Activated naive CD4-positive, alpha-beta T cell treated with anti-CD3 and anti-CD28 coated beads, Interleukin-2, amount 50 U/mL, for 24 hours (primary cell): ENCODE measurements at regions not wholly inside any gene's neighbourhood (a gene's known extent, or its start where the extent isn't known, plus 50 kb on each side); places are given as distances from the start of the nearest gene placed in this dataset.

Experiments used
- H3K27ac Mint-ChIP-seq: one replicate; pipeline ENCODE4 v1.8.0; 2021; ENCODE audit warnings: mild to moderate bottlenecking, mixed read lengths
- H3K27me3 Mint-ChIP-seq: one replicate; pipeline ENCODE4 v1.8.0; 2021; ENCODE audit warnings: mixed read lengths
- H3K36me3 Mint-ChIP-seq: one replicate; pipeline ENCODE4 v1.8.0; 2021; ENCODE audit warnings: mixed read lengths
- H3K4me1 Mint-ChIP-seq: one replicate; pipeline ENCODE4 v1.8.0; 2021; ENCODE audit warnings: mixed read lengths
- H3K4me3 Mint-ChIP-seq: one replicate; pipeline ENCODE4 v1.8.0; 2021; ENCODE audit warnings: mild to moderate bottlenecking, mixed read lengths
- H3K9me3 Mint-ChIP-seq: one replicate; pipeline ENCODE4 v1.8.0; 2021; ENCODE audit warnings: mixed read lengths

GRCh38 chr13:74434782-74435181, 300.6 kb upstream of the KLF12 start:
- H3K27ac Mint-ChIP-seq, result no peak overlapping the region
- no peaks in the 10 kb centered on the region for H3K27me3 Mint-ChIP-seq
- H3K36me3 Mint-ChIP-seq, result peaks cover 2% of the 10 kb centered on the region
- H3K9me3 Mint-ChIP-seq, result peaks cover 7% of the 10 kb centered on the region
- no peaks in the 10 kb centered on the region for H3K4me1 Mint-ChIP-seq
- no peak overlapping the region for H3K4me3 Mint-ChIP-seq

- no peak overlapping the region for H3K4me3 Mint-ChIP-seq
- H3K4me1 Mint-ChIP-seq, result no peaks in the 10 kb centered on the region
- H3K36me3 Mint-ChIP-seq, result peaks cover 18% of the 10 kb centered on the region
- H3K27ac Mint-ChIP-seq, result no peak overlapping the region
- H3K9me3 Mint-ChIP-seq, result no peaks in the 10 kb centered on the region
- H3K27me3 Mint-ChIP-seq, result no peaks in the 10 kb centered on the region
These were observed 290.3 kb upstream of the KLF12 start for GRCh38 chr13:74424455-74424854.

GRCh38 chr13:74423434-74423833, 289.2 kb upstream of the KLF12 start:
- no peak overlapping the region for H3K27ac Mint-ChIP-seq
- H3K4me1 Mint-ChIP-seq, result no peaks in the 10 kb centered on the region
- no peak overlapping the region for H3K4me3 Mint-ChIP-seq
- no peaks in the 10 kb centered on the region for H3K9me3 Mint-ChIP-seq
- no peaks in the 10 kb centered on the region for H3K27me3 Mint-ChIP-seq
- H3K36me3 Mint-ChIP-seq, result peaks cover 18% of the 10 kb centered on the region

- Mint-ChIP-seq H3K27me3 (no peaks in the 10 kb centered on the region), H3K27ac (no peak overlapping the region), H3K9me3 (peaks cover 9% of the 10 kb centered on the region), H3K36me3 (peaks cover 19% of the 10 kb centered on the region), H3K4me3 (no peak overlapping the region), H3K4me1 (no peaks in the 10 kb centered on the region)
These were observed 280.3 kb upstream of the KLF12 start for GRCh38 chr13:74414458-74414857.

GRCh38 chr13:74413482-74413881, 279.3 kb upstream of the KLF12 start:
- no peaks in the 10 kb centered on the region for H3K4me1 Mint-ChIP-seq
- no peak overlapping the region for H3K4me3 Mint-ChIP-seq
- peaks cover 13% of the 10 kb centered on the region for H3K9me3 Mint-ChIP-seq
- H3K27ac Mint-ChIP-seq, result no peak overlapping the region
- H3K36me3 Mint-ChIP-seq, result peaks cover 26% of the 10 kb centered on the region
- no peaks in the 10 kb centered on the region for H3K27me3 Mint-ChIP-seq

- Mint-ChIP-seq H3K27ac (no peak overlapping the region), H3K9me3 (peaks cover 13% of the 10 kb centered on the region), H3K27me3 (no peaks in the 10 kb centered on the region), H3K36me3 (peaks cover 46% of the 10 kb centered on the region), H3K4me1 (no peaks in the 10 kb centered on the region), H3K4me3 (no peak overlapping the region)
These were observed 275.3 kb upstream of the KLF12 start for GRCh38 chr13:74409551-74409950.

- no peak overlapping the region for H3K27ac Mint-ChIP-seq
- H3K9me3 Mint-ChIP-seq, result peaks cover 13% of the 10 kb centered on the region
- H3K27me3 Mint-ChIP-seq, result no peaks in the 10 kb centered on the region
- no peak overlapping the region for H3K4me3 Mint-ChIP-seq
- peaks cover 59% of the 10 kb centered on the region for H3K36me3 Mint-ChIP-seq
- no peaks in the 10 kb centered on the region for H3K4me1 Mint-ChIP-seq
These were observed 272.2 kb upstream of the KLF12 start for GRCh38 chr13:74406420-74406819.

- H3K36me3 Mint-ChIP-seq, result peaks cover 38% of the 10 kb centered on the region
- H3K9me3 Mint-ChIP-seq, result peaks cover 7% of the 10 kb centered on the region
- no peak overlapping the region for H3K27ac Mint-ChIP-seq
- H3K4me3 Mint-ChIP-seq, result no peak overlapping the region
- no peaks in the 10 kb centered on the region for H3K27me3 Mint-ChIP-seq
- peaks cover 12% of the 10 kb centered on the region for H3K4me1 Mint-ChIP-seq
These were observed 264.4 kb upstream of the KLF12 start for GRCh38 chr13:74398599-74398998.

- H3K27ac Mint-ChIP-seq, result no peak overlapping the region
- peaks cover 53% of the 10 kb centered on the region for H3K36me3 Mint-ChIP-seq
- peaks cover 24% of the 10 kb centered on the region for H3K9me3 Mint-ChIP-seq
- H3K4me3 Mint-ChIP-seq, result no peak overlapping the region
- H3K4me1 Mint-ChIP-seq, result peaks cover 8% of the 10 kb centered on the region
- no peaks in the 10 kb centered on the region for H3K27me3 Mint-ChIP-seq
These were observed 254.9 kb upstream of the KLF12 start for GRCh38 chr13:74389056-74389455.

- Mint-ChIP-seq H3K27me3 (no peaks in the 10 kb centered on the region), H3K27ac (no peak overlapping the region), H3K4me3 (no peak overlapping the region), H3K9me3 (peaks cover 29% of the 10 kb centered on the region), H3K36me3 (peaks cover 55% of the 10 kb centered on the region), H3K4me1 (peaks cover 8% of the 10 kb centered on the region)
These were observed 254.4 kb upstream of the KLF12 start for GRCh38 chr13:74388626-74389025.

GRCh38 chr13:74372511-74372910, 238.3 kb upstream of the KLF12 start:
- no peak overlapping the region for H3K27ac Mint-ChIP-seq
- peaks cover 5% of the 10 kb centered on the region for H3K4me1 Mint-ChIP-seq
- H3K36me3 Mint-ChIP-seq, result peaks cover 15% of the 10 kb centered on the region
- H3K9me3 Mint-ChIP-seq, result no peaks in the 10 kb centered on the region
- no peaks in the 10 kb centered on the region for H3K27me3 Mint-ChIP-seq
- H3K4me3 Mint-ChIP-seq, result no peak overlapping the region

GRCh38 chr13:74367193-74367592, 233.0 kb upstream of the KLF12 start:
- no peaks in the 10 kb centered on the region for H3K27me3 Mint-ChIP-seq
- H3K27ac Mint-ChIP-seq, result no peak overlapping the region
- no peaks in the 10 kb centered on the region for H3K9me3 Mint-ChIP-seq
- H3K36me3 Mint-ChIP-seq, result peaks cover 37% of the 10 kb centered on the region
- no peak overlapping the region for H3K4me3 Mint-ChIP-seq
- H3K4me1 Mint-ChIP-seq, result peaks cover 8% of the 10 kb centered on the region

- H3K36me3 Mint-ChIP-seq, result peaks cover 23% of the 10 kb centered on the region
- H3K27ac Mint-ChIP-seq, result no peak overlapping the region
- H3K27me3 Mint-ChIP-seq, result no peaks in the 10 kb centered on the region
- no peaks in the 10 kb centered on the region for H3K4me1 Mint-ChIP-seq
- no peaks in the 10 kb centered on the region for H3K9me3 Mint-ChIP-seq
- H3K4me3 Mint-ChIP-seq, result no peak overlapping the region
These were observed 227.1 kb upstream of the KLF12 start for GRCh38 chr13:74361274-74361673.

- Mint-ChIP-seq H3K27me3 (no peaks in the 10 kb centered on the region), H3K4me3 (no peak overlapping the region), H3K9me3 (peaks cover 31% of the 10 kb centered on the region), H3K36me3 (peaks cover 40% of the 10 kb centered on the region), H3K27ac (no peak overlapping the region), H3K4me1 (peaks cover 9% of the 10 kb centered on the region)
These were observed 212.8 kb upstream of the KLF12 start for GRCh38 chr13:74346960-74347359.

- Mint-ChIP-seq H3K9me3 (peaks cover 22% of the 10 kb centered on the region), H3K27ac (no peak overlapping the region), H3K4me1 (peaks cover 16% of the 10 kb centered on the region), H3K27me3 (no peaks in the 10 kb centered on the region), H3K36me3 (peaks cover 36% of the 10 kb centered on the region), H3K4me3 (no peak overlapping the region)
These were observed 204.1 kb upstream of the KLF12 start for GRCh38 chr13:74338341-74338740.

GRCh38 chr13:74336546-74336945, 202.3 kb upstream of the KLF12 start:
- Mint-ChIP-seq H3K9me3 (peaks cover 8% of the 10 kb centered on the region), H3K27me3 (no peaks in the 10 kb centered on the region), H3K27ac (no peak overlapping the region), H3K4me3 (no peak overlapping the region), H3K4me1 (peaks cover 6% of the 10 kb centered on the region), H3K36me3 (peaks cover 27% of the 10 kb centered on the region)

- no peak overlapping the region for H3K27ac Mint-ChIP-seq
- no peaks in the 10 kb centered on the region for H3K27me3 Mint-ChIP-seq
- peaks cover 20% of the 10 kb centered on the region for H3K36me3 Mint-ChIP-seq
- H3K4me1 Mint-ChIP-seq, result peaks cover 1% of the 10 kb centered on the region
- H3K9me3 Mint-ChIP-seq, result peaks cover 1% of the 10 kb centered on the region
- no peak overlapping the region for H3K4me3 Mint-ChIP-seq
These were observed 201.2 kb upstream of the KLF12 start for GRCh38 chr13:74335370-74335769.
